HG03520 (cell line): ENCODE measurements at regions not wholly inside any gene's neighbourhood (a gene's known extent, or its start where the extent isn't known, plus 50 kb on each side); places are given as distances from the start of the nearest gene placed in this dataset.
"Not testable (repeated sequence)": the region's sequence is repeated elsewhere in the genome, so short reads cannot be mapped to it uniquely, and the experiment has no call there.

Source experiments
- ATAC-seq: cut with Tn5 transposase; IDR thresholded peaks from one replicate; pipeline ENCODE4 v1.9.1; 2021; ENCODE audit warnings: mild to moderate bottlenecking, moderate library complexity; ENCODE audit not compliant: unreplicated experiment

DNA sequence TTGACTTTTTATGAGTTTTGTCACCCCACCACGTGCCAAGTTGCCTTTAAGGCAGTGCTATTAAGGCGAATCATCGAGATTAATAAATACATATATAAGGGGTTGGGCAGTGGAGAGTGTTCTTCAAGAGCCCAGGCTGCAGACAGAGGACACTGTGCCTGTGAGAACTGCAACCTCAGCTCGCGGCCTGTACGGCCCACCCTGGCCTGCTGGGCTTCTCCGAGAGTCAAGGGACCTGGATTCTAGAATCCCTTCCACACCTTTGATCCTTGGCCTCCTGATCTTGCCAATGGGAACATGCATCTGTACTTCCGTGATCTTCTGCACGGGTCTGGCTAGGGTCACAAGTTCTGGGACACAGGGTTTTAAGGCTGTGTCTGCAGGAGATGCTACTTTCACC is 54.5 kb downstream of the IRX5 start:
- no peak for ATAC-seq

- no peak for ATAC-seq
These were observed 55.0 kb downstream of the IRX5 start for GRCh38 chr16:54985668-54986067.

DNA sequence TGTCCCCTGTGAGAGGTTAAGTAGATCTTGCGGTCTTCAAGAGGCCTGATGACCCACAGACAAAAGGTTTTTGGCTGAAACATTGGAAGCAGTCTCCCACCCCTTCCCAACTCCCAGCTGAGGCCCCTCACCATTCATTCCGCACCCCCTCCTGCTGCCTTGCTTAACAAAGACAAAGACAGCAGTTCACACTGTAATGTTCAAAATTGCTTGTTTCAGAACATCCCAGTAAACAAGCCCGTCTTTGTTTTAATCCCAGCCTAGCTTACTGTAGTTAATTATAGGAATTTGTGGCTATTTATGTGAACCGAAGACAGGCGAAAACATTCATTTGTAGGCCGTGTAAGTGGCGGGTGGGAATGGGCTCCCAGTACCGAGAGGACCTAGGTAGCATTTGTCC is 55.7 kb downstream of the IRX5 start:
- ATAC-seq = no peak

- ATAC-seq = no peak
These were observed 56.4 kb downstream of the IRX5 start for GRCh38 chr16:54987081-54987480.

DNA sequence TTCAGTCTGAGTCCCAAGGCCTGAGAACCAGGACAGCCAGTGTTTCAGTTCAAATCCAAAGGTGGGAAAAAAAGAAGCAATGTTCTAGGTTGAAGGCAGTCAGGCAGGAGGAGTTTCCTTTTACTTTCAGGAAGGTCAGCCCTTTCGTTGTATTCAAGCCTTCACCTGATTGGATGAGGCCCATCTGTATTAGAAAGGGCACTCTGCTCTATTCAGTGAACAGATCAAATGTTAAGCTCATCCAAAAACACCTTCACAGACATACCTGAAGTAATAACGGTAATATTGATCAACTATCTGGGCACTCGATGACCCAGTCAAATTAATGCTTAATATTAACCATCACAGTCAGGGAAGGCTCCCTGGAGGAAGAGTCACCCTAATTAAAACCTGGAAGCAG is 60.9 kb downstream of the IRX5 start:
- no peak for ATAC-seq

DNA sequence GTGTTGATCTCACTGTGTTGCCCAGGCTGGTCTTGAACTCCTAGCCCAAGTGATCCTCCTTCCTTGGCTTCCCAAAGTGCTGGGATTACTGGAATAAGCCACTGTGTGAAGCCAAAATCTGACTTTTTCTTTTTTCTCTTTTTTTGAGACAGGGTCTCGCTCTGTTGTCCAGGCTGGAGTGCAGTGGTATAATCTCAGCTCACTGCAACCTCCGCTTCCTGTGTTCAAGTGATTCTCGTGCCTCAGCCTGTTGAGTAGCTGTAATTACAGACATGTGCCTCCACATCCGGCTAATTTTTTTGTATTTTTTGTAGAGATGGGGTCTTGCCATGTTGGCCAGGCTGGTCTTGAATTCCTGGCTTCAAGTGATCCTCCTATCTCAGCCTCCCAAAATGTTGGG is 61.3 kb downstream of the IRX5 start:
- ATAC-seq = not testable (repeated sequence)

- ATAC-seq = no peak
These were observed 62.6 kb downstream of the IRX5 start for GRCh38 chr16:54993106-54993895.

DNA sequence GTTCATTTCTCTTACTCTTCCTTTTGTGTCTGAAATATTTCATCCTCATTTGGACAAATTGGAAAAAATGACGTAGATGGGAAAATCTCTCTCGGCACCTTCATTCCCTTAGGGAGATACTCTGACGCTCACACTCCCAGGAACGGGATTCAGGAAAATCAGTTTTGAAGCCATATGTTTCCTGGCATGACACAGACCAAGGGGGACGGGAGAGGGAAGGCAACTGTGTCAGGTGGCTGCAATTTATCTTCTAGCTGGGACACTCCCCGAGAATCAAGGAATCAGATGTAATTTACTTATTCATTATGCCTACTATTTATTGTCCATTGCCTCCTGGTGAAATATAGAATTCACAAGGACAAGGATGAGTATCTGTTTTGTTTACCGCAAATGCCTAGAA is 65.5 kb downstream of the IRX5 start:
- ATAC-seq = no peak

- ATAC-seq = no peak
These were observed 68.2 kb downstream of the IRX5 start for GRCh38 chr16:54998834-54999233.

- ATAC-seq = no peak
These were observed 68.8 kb downstream of the IRX5 start for GRCh38 chr16:54999481-54999880.

DNA sequence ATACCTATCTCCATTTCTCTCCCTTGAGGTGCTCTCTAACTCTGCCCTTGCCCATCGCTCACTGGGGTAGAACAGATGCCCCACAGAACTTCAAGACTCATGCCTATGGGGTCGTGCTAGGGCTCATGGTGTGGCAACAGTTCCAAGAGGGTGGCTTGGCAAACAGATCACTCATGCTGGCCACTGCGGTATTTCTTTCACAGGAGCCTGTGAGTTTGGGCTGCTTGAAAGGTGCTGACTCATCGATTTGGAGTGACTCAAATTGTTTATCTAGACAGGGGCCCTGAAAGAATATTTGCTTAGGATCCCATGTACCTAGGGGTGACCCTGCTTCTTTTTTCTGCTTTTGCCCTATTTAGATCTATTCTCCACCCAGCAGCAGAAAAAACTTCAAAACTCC is 69.9 kb downstream of the IRX5 start:
- no peak for ATAC-seq

- ATAC-seq = no peak
These were observed 71.3 kb downstream of the IRX5 start for GRCh38 chr16:55001931-55002330.

DNA sequence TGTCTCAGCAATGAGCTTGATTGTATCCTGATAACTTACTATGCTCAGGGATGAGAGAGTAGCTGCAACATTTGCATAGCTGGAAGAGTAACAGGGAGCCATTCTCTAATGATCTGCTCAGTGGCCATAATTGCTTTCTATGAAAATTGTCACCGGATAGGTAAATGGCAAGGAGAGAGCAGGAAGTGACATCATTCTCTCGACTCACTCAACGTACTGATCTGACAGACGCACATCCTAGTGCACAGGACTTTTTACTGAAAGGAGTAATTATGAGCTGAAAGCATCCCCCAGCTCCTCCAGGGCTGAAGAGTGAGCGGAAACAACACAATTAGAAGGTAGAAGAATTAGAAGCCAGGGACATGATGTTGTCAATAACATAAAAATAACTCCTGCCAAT is 71.8 kb downstream of the IRX5 start:
- no peak for ATAC-seq

DNA sequence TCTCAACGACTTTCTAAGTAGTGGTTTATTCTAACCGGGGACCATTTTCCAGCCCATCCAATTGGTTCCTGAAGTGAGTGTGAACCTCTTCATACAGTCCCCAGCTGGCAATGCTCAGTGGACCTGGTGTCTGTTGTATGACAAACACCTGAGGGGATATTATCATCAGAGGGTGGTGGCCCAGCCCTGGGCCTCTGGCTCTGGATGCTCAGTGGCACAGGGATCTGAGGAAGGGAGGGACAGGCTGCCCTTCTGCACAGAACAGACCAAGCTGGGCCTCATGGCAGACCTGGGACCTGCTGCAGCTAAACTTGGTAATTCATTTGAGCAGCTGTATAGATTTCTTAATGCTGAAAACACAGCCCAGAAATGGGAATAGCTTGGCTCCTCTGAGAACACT is 72.6 kb downstream of the IRX5 start:
- ATAC-seq = no peak

- ATAC-seq = no peak
These were observed 73.3 kb downstream of the IRX5 start for GRCh38 chr16:55003916-55004315.

GRCh38 chr16:55007504-55007903 is 76.8 kb downstream of the IRX5 start:
- no peak for ATAC-seq

GRCh38 chr16:55008836-55009510 is 78.3 kb downstream of the IRX5 start:
- no peak for ATAC-seq

DNA sequence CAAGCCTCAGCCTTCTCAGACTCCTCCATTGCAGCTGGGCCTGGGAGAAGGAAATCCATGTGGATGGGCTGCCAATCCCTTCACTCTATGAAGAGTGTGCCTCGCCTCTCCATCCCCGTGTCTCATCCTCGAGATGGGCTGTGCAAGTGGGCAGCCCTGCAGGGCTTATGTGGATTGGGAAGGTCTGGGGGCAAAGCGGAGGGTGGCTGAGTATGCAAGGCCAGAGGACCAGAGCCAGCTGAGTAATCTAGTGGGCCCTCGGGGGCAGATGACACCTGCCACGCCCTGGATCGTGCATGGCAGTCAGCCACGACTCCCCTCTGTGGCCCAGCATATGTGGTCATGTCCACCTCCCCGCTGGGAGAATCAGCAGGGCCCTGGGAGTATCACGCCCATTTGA is 78.9 kb downstream of the IRX5 start:
- no peak for ATAC-seq

- ATAC-seq = no peak
These were observed 80.0 kb downstream of the IRX5 start for GRCh38 chr16:55010492-55011160.

DNA sequence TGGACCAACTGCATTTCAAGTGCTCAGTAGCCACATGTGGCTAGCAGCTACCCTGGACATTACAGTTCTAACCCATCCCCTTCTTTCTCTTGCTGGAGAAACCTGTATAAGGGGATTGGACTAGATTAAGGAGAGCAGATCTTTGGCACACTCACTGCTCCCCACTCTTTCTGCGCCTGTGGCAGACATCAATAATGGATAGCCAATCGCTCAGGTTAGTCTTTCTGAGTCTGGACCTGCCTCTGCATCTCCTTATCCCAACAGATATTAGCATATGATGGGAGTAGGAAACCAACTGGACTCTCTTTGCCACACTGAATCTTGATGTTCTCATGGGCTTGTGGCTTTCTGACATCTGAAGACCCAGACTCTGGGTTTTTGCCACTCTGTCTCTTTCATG is 81.7 kb downstream of the IRX5 start:
- ATAC-seq = no peak

- no peak for ATAC-seq
These were observed 82.1 kb downstream of the IRX5 start for GRCh38 chr16:55012793-55013192.

- ATAC-seq = no peak
These were observed 83.4 kb downstream of the IRX5 start for GRCh38 chr16:55014022-55014421.
